Activated naive CD4-positive, alpha-beta T cell treated with anti-CD3 and anti-CD28 coated beads, Interleukin-2, amount 50 U/mL, for 24 hours (primary cell): ENCODE measurements at regions not wholly inside any gene's neighbourhood (a gene's known extent, or its start where the extent isn't known, plus 50 kb on each side); places are given as distances from the start of the nearest gene placed in this dataset.

Source experiments
- H3K27ac Mint-ChIP-seq: one replicate; pipeline ENCODE4 v1.8.0; 2021; ENCODE audit warnings: mild to moderate bottlenecking, mixed read lengths
- H3K27me3 Mint-ChIP-seq: one replicate; pipeline ENCODE4 v1.8.0; 2021; ENCODE audit warnings: mixed read lengths
- H3K36me3 Mint-ChIP-seq: one replicate; pipeline ENCODE4 v1.8.0; 2021; ENCODE audit warnings: mixed read lengths
- H3K4me1 Mint-ChIP-seq: one replicate; pipeline ENCODE4 v1.8.0; 2021; ENCODE audit warnings: mixed read lengths
- H3K4me3 Mint-ChIP-seq: one replicate; pipeline ENCODE4 v1.8.0; 2021; ENCODE audit warnings: mild to moderate bottlenecking, mixed read lengths
- H3K9me3 Mint-ChIP-seq: one replicate; pipeline ENCODE4 v1.8.0; 2021; ENCODE audit warnings: mixed read lengths

GRCh38 chr14:101351146-101351545 lies 210.1 kb upstream of the DIO3 start:
- Mint-ChIP-seq H3K27me3 (peaks cover 5% of the 10 kb centered on the region), H3K4me1 (no peaks in the 10 kb centered on the region), H3K27ac (peak overlapping the region; percentile 57), H3K4me3 (no peak overlapping the region), H3K36me3 (peaks cover 2% of the 10 kb centered on the region), H3K9me3 (peaks cover 10% of the 10 kb centered on the region)

- Mint-ChIP-seq H3K4me1 (no peaks in the 10 kb centered on the region), H3K27me3 (peaks cover 8% of the 10 kb centered on the region)
These were observed 209.5 kb upstream of the DIO3 start for GRCh38 chr14:101351769-101352168.

GRCh38 chr14:101352567-101352966 lies 208.7 kb upstream of the DIO3 start:
- Mint-ChIP-seq H3K4me1 (no peaks in the 10 kb centered on the region), H3K4me3 (no peak overlapping the region), H3K27me3 (peaks cover 8% of the 10 kb centered on the region), H3K27ac (peak overlapping the region; percentile 26), H3K9me3 (peaks cover 10% of the 10 kb centered on the region), H3K36me3 (peaks cover 4% of the 10 kb centered on the region)

More at GRCh38 chr14:101351769-101352168, 209.5 kb upstream of the DIO3 start:
- Mint-ChIP-seq H3K9me3 (peaks cover 10% of the 10 kb centered on the region), H3K4me3 (no peak overlapping the region), H3K27ac (no peak overlapping the region), H3K36me3 (peaks cover 4% of the 10 kb centered on the region)

GRCh38 chr14:101353422-101353821 lies 207.9 kb upstream of the DIO3 start:
- Mint-ChIP-seq H3K4me1 (no peaks in the 10 kb centered on the region), H3K4me3 (no peak overlapping the region), H3K36me3 (peaks cover 4% of the 10 kb centered on the region), H3K9me3 (peaks cover 6% of the 10 kb centered on the region), H3K27me3 (peaks cover 8% of the 10 kb centered on the region), H3K27ac (no peak overlapping the region)

GRCh38 chr14:101354726-101355125 lies 206.6 kb upstream of the DIO3 start:
- H3K36me3 Mint-ChIP-seq = peaks cover 4% of the 10 kb centered on the region
- peaks cover 6% of the 10 kb centered on the region for H3K9me3 Mint-ChIP-seq
- H3K4me3 Mint-ChIP-seq = no peak overlapping the region
- no peak overlapping the region for H3K27ac Mint-ChIP-seq
- peaks cover 8% of the 10 kb centered on the region for H3K27me3 Mint-ChIP-seq
- no peaks in the 10 kb centered on the region for H3K4me1 Mint-ChIP-seq

GRCh38 chr14:101355284-101355683 lies 206.0 kb upstream of the DIO3 start:
- H3K4me3 Mint-ChIP-seq = no peak overlapping the region
- peaks cover 8% of the 10 kb centered on the region for H3K27me3 Mint-ChIP-seq
- peaks cover 6% of the 10 kb centered on the region for H3K9me3 Mint-ChIP-seq

GRCh38 chr14:101357038-101357437 lies 204.3 kb upstream of the DIO3 start:
- peaks cover 8% of the 10 kb centered on the region for H3K27me3 Mint-ChIP-seq
- no peak overlapping the region for H3K4me3 Mint-ChIP-seq
- H3K4me1 Mint-ChIP-seq = no peaks in the 10 kb centered on the region
- peaks cover 4% of the 10 kb centered on the region for H3K36me3 Mint-ChIP-seq
- H3K9me3 Mint-ChIP-seq = peaks cover 6% of the 10 kb centered on the region
- no peak overlapping the region for H3K27ac Mint-ChIP-seq

More at GRCh38 chr14:101355284-101355683, 206.0 kb upstream of the DIO3 start:
- H3K27ac Mint-ChIP-seq = no peak overlapping the region
- peaks cover 4% of the 10 kb centered on the region for H3K36me3 Mint-ChIP-seq
- H3K4me1 Mint-ChIP-seq = no peaks in the 10 kb centered on the region

GRCh38 chr14:101357559-101358319 lies 203.6 kb upstream of the DIO3 start:
- Mint-ChIP-seq H3K27me3 (peaks cover 14% of the 10 kb centered on the region), H3K27ac (no peak overlapping the region), H3K36me3 (peaks cover 4% of the 10 kb centered on the region), H3K9me3 (peaks cover 6% of the 10 kb centered on the region), H3K4me1 (no peaks in the 10 kb centered on the region), H3K4me3 (no peak overlapping the region)

- Mint-ChIP-seq H3K4me3 (no peak overlapping the region), H3K36me3 (peaks cover 4% of the 10 kb centered on the region), H3K27ac (no peak overlapping the region), H3K9me3 (peaks cover 6% of the 10 kb centered on the region), H3K4me1 (no peaks in the 10 kb centered on the region), H3K27me3 (peaks cover 20% of the 10 kb centered on the region)
These were observed 202.8 kb upstream of the DIO3 start for GRCh38 chr14:101358320-101359125.

GRCh38 chr14:101359221-101360053 lies 201.9 kb upstream of the DIO3 start:
- Mint-ChIP-seq H3K9me3 (peaks cover under 1% of the 10 kb centered on the region), H3K4me3 (no peak overlapping the region), H3K4me1 (no peaks in the 10 kb centered on the region), H3K36me3 (peaks cover 2% of the 10 kb centered on the region), H3K27me3 (peaks cover 19% of the 10 kb centered on the region), H3K27ac (no peak overlapping the region)

GRCh38 chr14:101360054-101360911 lies 201.0 kb upstream of the DIO3 start:
- H3K27me3 Mint-ChIP-seq = peaks cover 19% of the 10 kb centered on the region
- H3K36me3 Mint-ChIP-seq = peaks cover 2% of the 10 kb centered on the region
- no peak overlapping the region for H3K4me3 Mint-ChIP-seq
- H3K9me3 Mint-ChIP-seq = no peaks in the 10 kb centered on the region
- H3K27ac Mint-ChIP-seq = no peak overlapping the region
- H3K4me1 Mint-ChIP-seq = no peaks in the 10 kb centered on the region

GRCh38 chr14:101361044-101361443 lies 200.3 kb upstream of the DIO3 start:
- H3K4me3 Mint-ChIP-seq = no peak overlapping the region
- H3K27me3 Mint-ChIP-seq = peaks cover 19% of the 10 kb centered on the region
- H3K27ac Mint-ChIP-seq = no peak overlapping the region
- no peaks in the 10 kb centered on the region for H3K4me1 Mint-ChIP-seq
- no peaks in the 10 kb centered on the region for H3K9me3 Mint-ChIP-seq
- peaks cover 2% of the 10 kb centered on the region for H3K36me3 Mint-ChIP-seq

GRCh38 chr14:101361451-101362433 lies 199.6 kb upstream of the DIO3 start:
- H3K4me1 Mint-ChIP-seq = no peaks in the 10 kb centered on the region
- no peak overlapping the region for H3K27ac Mint-ChIP-seq

More at GRCh38 chr14:101361451-101362433, 199.6 kb upstream of the DIO3 start:
- Mint-ChIP-seq H3K4me3 (no peak overlapping the region), H3K9me3 (no peaks in the 10 kb centered on the region), H3K36me3 (no peaks in the 10 kb centered on the region), H3K27me3 (peaks cover 16% of the 10 kb centered on the region)
